ENCODE measurements at regions not wholly inside any gene's neighbourhood (a gene's known extent, or its start where the extent isn't known, plus 50 kb on each side); places are given as distances from the start of the nearest gene placed in this dataset.

DNA sequence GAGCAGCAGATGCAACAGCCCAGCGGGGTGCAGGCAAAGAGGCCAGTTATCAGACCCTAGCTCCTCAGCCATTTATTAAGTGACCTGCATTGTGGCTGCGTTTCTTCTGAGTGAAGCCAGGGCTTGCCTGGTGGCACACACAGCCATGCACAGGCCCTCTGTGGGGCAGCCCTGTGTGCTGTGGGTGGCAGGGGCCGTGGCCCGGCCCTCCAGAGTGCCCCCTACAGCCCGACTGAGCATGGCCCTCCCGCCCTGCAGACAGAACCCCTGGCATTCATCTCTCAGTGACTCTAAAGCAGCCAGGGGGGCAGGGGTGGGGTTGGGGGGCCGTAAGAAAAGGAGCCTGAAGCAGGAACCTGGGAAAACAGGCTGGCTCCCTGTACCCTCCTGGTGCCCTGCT is 226.0 kb upstream of the PWP1 start:
- Histone ChIP-seq H3K27ac (no peak overlapping the region), H3K4me3 (no peak overlapping the region), H3K4me1 (replicated peaks in 1 of 2) (peaks cover 0 to 6% of the 10 kb centered on the region in 2 donors)
- in situ Hi-C loops (cut with MboI; ENCODE audit: low pct_unique_long_range_greater_than_20kb in 2 of 9, low sequenced_read_pairs in 9 of 9, unreplicated experiment in 9 of 9): no loop called here
- WGBS, 10 experiments: 60 to 90% (median 81%) methylated on average over 1 to 3 of the region's 7 CpGs; no CpG with 5 or more reads in 6 of the 10 experiments
- no peak for ATAC-seq (replicated peaks in 6 of 8)

DNA sequence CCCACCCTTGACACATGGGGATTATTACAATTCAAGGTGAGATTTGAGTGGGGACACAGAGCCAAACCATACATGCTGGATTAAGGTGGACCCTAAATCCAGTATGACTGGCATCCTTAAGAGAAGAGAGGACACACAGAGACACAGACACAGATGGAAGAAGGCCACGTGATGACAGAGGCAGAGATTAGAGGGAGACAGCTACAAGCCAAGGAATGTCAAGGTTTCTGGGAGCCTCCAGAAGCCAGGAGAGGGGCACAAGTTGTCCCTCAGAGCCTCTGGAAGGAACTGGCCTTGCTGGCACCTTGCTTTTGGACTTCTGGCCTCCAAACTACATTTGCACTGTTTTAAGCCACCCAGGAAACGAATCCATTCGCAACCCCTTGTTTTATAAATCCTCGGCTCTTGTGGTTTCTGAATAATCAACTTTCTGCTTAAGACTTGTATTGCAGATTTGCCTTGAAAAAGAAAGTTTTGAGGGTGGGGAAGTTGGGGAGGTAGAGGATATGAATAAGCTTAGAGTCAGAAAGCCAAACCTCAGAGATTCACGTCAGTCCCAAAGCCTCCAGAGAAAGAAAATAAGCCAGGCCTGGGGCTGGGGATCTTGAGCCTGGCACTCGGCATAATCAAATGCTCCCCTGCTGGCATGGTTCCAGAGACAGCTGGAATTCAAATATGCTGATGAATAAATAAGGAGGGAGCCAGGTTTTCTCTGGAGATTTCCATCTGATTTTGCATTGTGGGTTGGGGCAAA is 224.2 kb upstream of the PWP1 start:
- Histone ChIP-seq H3K4me3 (no peak overlapping the region), H3K4me1 (replicated peaks in 1 of 2) (peaks cover 6 to 22% of the 10 kb centered on the region in 2 donors), H3K27ac (no peak overlapping the region)
- ATAC-seq (replicated peaks in 6 of 8): peak in 2 of 8 experiments; percentile 88 to 89
- in situ Hi-C loops (cut with MboI; ENCODE audit: low pct_unique_long_range_greater_than_20kb in 2 of 9, low sequenced_read_pairs in 9 of 9, unreplicated experiment in 9 of 9): no loop called here
- 0 to 100% (median 21%) methylated on average over 1 to 4 of the region's 6 CpGs; no CpG with 5 or more reads in 2 of the 10 experiments for WGBS, 10 experiments

DNA sequence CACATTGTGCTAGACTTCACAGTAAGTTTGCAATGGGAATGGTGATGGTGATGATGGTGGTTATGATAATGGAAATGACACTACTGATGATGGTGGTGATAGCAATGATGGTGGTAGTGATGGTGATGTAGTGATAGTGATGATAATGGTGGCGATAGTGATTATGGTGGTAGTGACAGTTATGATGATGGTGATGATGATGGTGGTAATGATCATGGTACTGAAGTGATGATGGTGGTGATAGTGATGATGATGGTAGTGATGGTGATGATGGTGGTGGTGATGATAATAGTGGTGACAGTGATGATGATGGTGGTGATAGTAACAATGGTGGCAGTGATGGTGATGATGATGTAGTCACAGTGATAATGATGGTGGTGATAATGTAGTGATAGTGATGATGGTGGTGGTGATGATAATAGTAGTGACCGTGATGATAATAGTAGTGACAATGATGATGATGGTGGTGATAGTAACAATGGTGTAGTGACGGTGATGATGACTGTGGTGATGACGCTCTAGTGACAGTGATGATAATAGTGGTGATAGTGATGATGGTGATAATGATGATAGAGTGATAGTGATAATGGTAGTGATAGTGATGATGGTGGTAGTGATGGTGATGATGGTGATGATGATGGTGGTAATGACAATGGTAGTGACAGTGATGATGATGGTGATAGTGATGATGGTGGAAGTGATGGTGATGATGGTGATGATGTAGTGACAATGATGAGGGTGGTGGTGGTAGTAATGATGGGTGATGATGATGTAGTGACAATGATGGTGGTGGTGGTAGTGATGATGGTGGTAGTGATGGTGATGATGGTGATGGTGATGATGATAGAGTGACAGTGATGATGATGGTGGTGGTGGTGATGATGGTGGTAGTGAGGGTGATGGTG is 222.9 kb upstream of the PWP1 start:
- 82 to 100% (median 96%) methylated on average over 2 to 4 of the region's 4 CpGs; no CpG with 5 or more reads in 1 of the 10 experiments for WGBS, 10 experiments
- H3K27ac ChIP-seq: no peak overlapping the region
- no peak for ATAC-seq (replicated peaks in 6 of 8)
- H3K4me3 ChIP-seq: no peak overlapping the region
- peaks cover 10 to 24% of the 10 kb centered on the region in 2 donors for H3K4me1 ChIP-seq (replicated peaks in 1 of 2)
- in situ Hi-C loops (cut with MboI; ENCODE audit: low pct_unique_long_range_greater_than_20kb in 2 of 9, low sequenced_read_pairs in 9 of 9, unreplicated experiment in 9 of 9): no loop called here

DNA sequence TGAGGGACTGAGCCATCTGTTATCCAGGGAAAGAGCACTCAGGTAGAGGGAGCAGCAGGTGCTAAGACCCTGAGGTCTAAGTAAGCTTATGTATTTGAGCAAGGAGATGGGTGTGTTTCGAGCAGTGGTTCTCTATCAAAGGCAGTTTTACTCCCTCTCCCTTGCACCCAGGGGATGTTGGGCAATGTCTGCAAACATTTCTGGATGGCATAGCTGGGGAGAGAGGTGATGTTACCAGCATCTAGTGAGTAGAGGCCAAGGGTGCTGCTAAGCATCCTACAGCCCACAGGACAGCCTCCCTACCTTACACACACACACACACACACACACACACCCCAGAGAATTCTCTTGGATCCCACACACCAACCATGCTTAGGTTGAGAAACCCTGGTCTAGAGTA is 221.0 kb upstream of the PWP1 start:
- no peak overlapping the region for H3K4me3 ChIP-seq

DNA sequence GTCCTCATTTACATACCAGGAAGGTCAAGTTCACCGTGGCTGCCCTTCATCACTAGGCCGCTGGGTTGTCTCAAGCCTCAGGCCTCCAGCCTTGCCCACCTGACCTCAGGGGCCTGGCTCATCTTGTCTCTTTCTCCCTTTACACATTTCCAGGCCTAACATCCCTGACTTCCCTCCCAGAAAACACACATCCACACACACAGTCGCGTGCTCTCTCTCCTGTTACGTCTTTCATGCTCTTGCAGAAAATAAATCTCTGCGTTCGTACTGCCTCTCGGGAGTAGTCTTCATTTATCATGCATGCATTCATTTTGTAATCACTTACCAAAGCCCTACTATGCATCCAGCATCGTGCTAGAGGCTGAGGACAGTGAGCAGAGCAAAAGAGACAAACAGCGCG is 220.0 kb upstream of the PWP1 start:
- in situ Hi-C loops (cut with MboI; ENCODE audit: low pct_unique_long_range_greater_than_20kb in 2 of 9, low sequenced_read_pairs in 9 of 9, unreplicated experiment in 9 of 9): no loop called here
- ATAC-seq (replicated peaks in 6 of 8): peak in 5 of 8 experiments; percentile 83 to 94 (median 92)
- Histone ChIP-seq H3K4me3 (no peak overlapping the region), H3K4me1 (replicated peaks in 1 of 2) (peaks cover 11 to 28% of the 10 kb centered on the region in 2 donors), H3K27ac (peak overlapping the region in 1 of 2 donors; percentile 68)
- WGBS, 10 experiments: 14 to 75% (median 62%) methylated on average over 2 to 10 of the region's 11 CpGs; no CpG with 5 or more reads in 2 of the 10 experiments

More for the DNA sequence above, 221.0 kb upstream of the PWP1 start:
- Histone ChIP-seq H3K27ac (no peak overlapping the region), H3K4me1 (replicated peaks in 1 of 2) (peaks cover 11 to 28% of the 10 kb centered on the region in 2 donors)
- in situ Hi-C loops (cut with MboI; ENCODE audit: low pct_unique_long_range_greater_than_20kb in 2 of 9, low sequenced_read_pairs in 9 of 9, unreplicated experiment in 9 of 9): no loop called here
- ATAC-seq (replicated peaks in 6 of 8): no peak
- WGBS, 10 experiments: 80% methylated on average over 1 of the region's 1 CpG; no CpG with 5 or more reads in 9 of the 10 experiments

DNA sequence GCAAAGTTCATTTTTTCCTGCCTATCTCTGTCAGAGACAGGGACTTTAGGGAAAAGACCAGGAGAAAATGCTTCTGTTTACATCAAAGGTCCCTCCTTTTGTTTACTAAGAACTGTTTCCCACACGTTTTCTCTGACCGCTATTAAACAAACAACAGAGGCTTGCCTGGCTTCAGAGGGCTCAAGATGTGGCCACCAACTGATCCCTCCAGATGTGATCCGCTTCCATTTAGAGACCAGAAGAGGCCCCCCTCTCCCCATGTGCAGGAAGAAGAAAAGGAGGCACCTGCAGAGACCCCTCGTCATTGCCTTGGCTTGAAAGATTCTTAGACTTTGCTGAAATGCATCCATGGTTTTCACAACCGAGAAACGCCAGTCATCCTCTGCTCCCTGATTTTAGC is 217.9 kb upstream of the PWP1 start:
- no peak for ATAC-seq (replicated peaks in 6 of 8)

DNA sequence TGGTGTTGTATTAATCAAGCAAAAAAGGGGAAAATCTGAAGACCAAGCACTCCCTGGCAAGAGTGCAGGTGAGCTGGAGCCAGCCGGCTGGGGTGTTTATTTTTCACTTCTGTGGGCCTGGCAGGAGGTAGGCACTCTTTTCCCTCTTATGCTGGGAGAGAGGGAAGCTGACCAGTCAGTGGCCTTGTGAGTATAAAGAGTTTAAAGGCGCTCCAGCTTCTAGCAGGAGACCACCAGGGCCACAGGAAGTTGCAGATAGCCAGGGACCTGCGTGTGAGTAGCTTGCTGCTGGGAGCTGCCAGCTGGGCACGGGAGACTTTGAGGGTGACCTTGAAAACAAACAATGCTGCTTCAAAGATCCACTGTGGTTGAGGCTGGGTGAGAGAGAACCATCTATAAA is 217.4 kb upstream of the PWP1 start:
- Histone ChIP-seq H3K27ac (no peak overlapping the region), H3K4me1 (replicated peaks in 1 of 2) (peaks cover 11 to 30% of the 10 kb centered on the region in 2 donors), H3K4me3 (no peak overlapping the region)
- WGBS, 10 experiments: 0 to 100% (median 81%) methylated on average over 1 to 3 of the region's 4 CpGs; no CpG with 5 or more reads in 5 of the 10 experiments
- in situ Hi-C loops (cut with MboI; ENCODE audit: low pct_unique_long_range_greater_than_20kb in 2 of 9, low sequenced_read_pairs in 9 of 9, unreplicated experiment in 9 of 9): no loop called here
- ATAC-seq (replicated peaks in 6 of 8): no peak

More for the DNA sequence above, 217.9 kb upstream of the PWP1 start:
- Histone ChIP-seq H3K27ac (no peak overlapping the region), H3K4me3 (no peak overlapping the region), H3K4me1 (replicated peaks in 1 of 2) (peaks cover 11 to 28% of the 10 kb centered on the region in 2 donors)
- in situ Hi-C loops (cut with MboI; ENCODE audit: low pct_unique_long_range_greater_than_20kb in 2 of 9, low sequenced_read_pairs in 9 of 9, unreplicated experiment in 9 of 9): no loop called here
- 0 to 81% (median 40%) methylated on average over 2 to 3 of the region's 6 CpGs; no CpG with 5 or more reads in 4 of the 10 experiments for WGBS, 10 experiments

DNA sequence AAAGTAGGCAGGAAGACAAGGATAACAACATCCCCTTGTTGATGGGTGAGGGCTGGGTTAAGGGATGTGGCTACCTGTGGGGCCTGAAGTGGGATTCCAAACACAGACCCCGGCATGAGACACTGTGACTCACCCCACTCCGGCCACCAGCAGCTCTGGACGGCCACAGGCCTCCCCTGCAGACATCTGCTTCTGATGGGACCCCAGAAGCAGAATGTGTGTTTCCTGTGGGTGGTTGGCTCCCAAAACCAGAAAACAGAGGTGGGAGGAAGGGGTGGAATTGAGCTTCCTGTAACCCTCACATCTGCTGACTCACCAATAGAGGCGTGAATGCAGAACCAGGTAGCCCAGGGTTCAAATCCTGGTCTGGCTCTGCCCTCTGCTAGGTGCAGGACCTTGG is 216.6 kb upstream of the PWP1 start:
- ATAC-seq (replicated peaks in 6 of 8): no peak
- in situ Hi-C loops (cut with MboI; ENCODE audit: low pct_unique_long_range_greater_than_20kb in 2 of 9, low sequenced_read_pairs in 9 of 9, unreplicated experiment in 9 of 9): no loop called here
- WGBS, 10 experiments: 40 to 67% methylated on average over 1 to 3 of the region's 4 CpGs; no CpG with 5 or more reads in 8 of the 10 experiments
- Histone ChIP-seq H3K4me3 (no peak overlapping the region), H3K4me1 (replicated peaks in 1 of 2) (peaks cover 13 to 32% of the 10 kb centered on the region in 2 donors), H3K27ac (no peak overlapping the region)

DNA sequence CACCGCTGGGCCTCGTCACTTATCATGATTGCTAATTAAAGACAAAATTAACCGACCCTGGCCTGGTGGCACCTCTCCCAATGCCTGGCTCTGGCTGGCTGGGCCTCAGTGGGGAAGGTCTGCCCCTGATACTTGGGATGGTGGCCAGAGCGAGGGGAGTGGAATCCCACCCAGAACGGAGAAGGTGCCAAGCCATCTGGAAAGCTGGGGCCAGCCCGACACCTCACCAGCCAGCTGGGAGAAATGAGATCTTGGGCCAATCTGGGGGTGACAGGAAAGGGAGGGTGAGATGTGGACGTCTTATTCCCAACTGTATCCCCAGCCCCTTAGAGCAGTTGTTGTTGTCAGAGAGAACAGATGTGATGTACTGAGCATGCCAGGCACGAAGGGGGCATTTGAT is 215.0 kb upstream of the PWP1 start:
- Histone ChIP-seq H3K4me3 (no peak overlapping the region), H3K27ac (no peak overlapping the region), H3K4me1 (replicated peaks in 1 of 2) (peaks cover 27 to 37% of the 10 kb centered on the region in 2 donors)
- WGBS, 10 experiments: 60 to 84% (median 80%) methylated on average over 1 to 5 of the region's 8 CpGs; no CpG with 5 or more reads in 5 of the 10 experiments
- in situ Hi-C loops (cut with MboI; ENCODE audit: low pct_unique_long_range_greater_than_20kb in 2 of 9, low sequenced_read_pairs in 9 of 9, unreplicated experiment in 9 of 9): no loop called here
- no peak for ATAC-seq (replicated peaks in 6 of 8)

DNA sequence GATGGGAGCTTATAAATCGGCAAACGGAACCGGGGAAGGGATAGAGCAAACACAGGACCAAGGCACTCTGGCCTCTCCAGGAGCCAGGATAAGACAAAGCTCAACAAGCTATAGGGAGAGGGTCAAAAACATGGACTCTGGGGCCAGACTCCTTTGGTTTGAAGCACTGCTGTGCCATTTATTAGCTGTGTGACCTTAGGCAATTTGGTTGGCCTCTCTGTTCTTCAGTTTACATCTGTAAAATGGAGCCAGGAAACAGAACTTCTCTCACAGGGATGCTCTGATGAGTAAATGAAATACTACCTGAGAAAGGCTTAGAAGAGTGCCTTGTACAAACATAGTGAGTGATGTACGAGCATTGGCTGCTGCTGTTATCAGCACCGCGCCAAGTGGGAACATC is 213.3 kb upstream of the PWP1 start:
- no peak for ATAC-seq (replicated peaks in 6 of 8)
- Histone ChIP-seq H3K4me3 (no peak overlapping the region), H3K27ac (no peak overlapping the region), H3K4me1 (replicated peaks in 1 of 2) (peaks cover 19 to 23% of the 10 kb centered on the region in 2 donors)
- WGBS, 10 experiments: 80 to 93% (median 89%) methylated on average over 1 to 6 of the region's 6 CpGs; no CpG with 5 or more reads in 5 of the 10 experiments
- in situ Hi-C loops (cut with MboI; ENCODE audit: low pct_unique_long_range_greater_than_20kb in 2 of 9, low sequenced_read_pairs in 9 of 9, unreplicated experiment in 9 of 9): no loop called here

DNA sequence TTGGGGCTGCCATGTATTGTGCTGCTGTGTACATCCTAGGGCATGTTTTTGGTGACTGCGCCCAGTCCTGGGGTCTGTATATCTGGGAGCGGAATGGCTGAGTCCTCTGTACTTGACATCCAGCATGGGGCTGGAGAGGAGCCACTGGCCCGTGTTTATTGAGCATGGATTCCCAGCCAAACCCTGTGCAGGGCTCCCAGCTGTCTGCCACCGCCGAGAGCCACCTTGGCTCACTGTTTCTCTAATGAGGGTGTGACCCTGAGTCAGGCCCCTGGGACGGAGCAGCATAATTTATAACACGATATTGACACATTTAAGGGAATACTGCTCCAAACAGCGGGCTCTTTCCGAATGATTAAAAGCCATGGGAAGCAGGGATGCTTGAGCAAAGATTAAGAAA is 211.5 kb upstream of the PWP1 start:
- WGBS, 10 experiments: 29 to 80% (median 67%) methylated on average over 2 to 6 of the region's 9 CpGs; no CpG with 5 or more reads in 5 of the 10 experiments
- Histone ChIP-seq H3K4me3 (no peak overlapping the region), H3K27ac (no peak overlapping the region), H3K4me1 (replicated peaks in 1 of 2) (peaks cover 16 to 18% of the 10 kb centered on the region in 2 donors)
- in situ Hi-C loops (cut with MboI; ENCODE audit: low pct_unique_long_range_greater_than_20kb in 2 of 9, low sequenced_read_pairs in 9 of 9, unreplicated experiment in 9 of 9): no loop called here
- ATAC-seq (replicated peaks in 6 of 8): peak in 6 of 8 experiments; percentile 40 to 92 (median 85)

DNA sequence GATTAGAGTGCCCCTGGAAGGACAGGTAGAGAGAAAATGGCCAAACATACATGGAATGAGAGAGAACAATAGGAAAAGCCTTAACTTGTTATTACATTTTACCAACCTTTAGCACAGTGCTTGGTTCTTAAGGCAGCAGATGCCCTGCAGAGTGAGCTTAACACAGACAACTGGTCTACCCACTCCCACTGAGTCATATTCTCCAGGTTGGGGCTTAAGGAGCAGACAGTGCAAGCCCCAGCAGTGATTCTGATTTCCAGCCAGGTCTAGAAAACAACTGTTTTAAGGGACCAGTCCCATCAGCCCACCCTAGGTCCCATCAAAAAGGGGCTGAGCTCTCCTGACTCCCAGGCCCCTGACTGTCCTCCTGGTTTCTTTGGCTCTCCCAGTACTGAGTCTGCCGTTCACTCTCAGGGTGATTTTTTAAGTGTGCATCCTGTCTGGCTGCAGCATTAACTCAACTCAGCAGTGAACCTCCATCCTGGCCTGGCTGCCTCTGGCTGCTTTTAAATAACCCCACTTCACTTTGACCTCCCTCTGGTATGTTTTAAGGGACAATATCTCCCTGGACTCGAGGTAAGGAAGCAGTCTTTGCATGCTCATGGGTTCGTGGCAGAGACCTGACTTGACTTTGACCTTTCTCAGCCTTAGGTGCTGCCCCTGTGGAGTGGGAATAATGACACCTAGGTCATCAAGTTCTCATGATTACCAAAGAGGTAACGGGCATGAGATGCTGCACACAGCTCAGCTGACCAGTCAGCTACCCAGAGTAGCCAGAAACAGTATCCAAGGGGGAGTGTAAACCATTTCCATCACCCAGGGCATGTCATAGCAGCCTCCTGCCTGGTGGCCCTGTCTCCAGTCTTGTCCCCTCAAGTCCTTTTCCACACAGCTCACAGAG is 210.7 kb upstream of the PWP1 start:
- Histone ChIP-seq H3K27ac (peak overlapping the region in 1 of 2 donors; percentile 34), H3K4me1 (replicated peaks in 1 of 2) (peaks cover 16 to 18% of the 10 kb centered on the region in 2 donors), H3K4me3 (no peak overlapping the region)
- in situ Hi-C loops (cut with MboI; ENCODE audit: low pct_unique_long_range_greater_than_20kb in 2 of 9, low sequenced_read_pairs in 9 of 9, unreplicated experiment in 9 of 9): no loop called here
- ATAC-seq (replicated peaks in 6 of 8): peak in 2 of 8 experiments; percentile 11 to 16
- WGBS, 10 experiments: 40 to 80% (median 58%) methylated on average over 1 to 4 of the region's 4 CpGs; no CpG with 5 or more reads in 4 of the 10 experiments
